ENCODE measurements at regions not wholly inside any gene's neighbourhood (a gene's known extent, or its start where the extent isn't known, plus 50 kb on each side); places are given as distances from the start of the nearest gene placed in this dataset.
"Not testable (repeated sequence)": the region's sequence is repeated elsewhere in the genome, so short reads cannot be mapped to it uniquely, and the experiment has no call there.

DNA sequence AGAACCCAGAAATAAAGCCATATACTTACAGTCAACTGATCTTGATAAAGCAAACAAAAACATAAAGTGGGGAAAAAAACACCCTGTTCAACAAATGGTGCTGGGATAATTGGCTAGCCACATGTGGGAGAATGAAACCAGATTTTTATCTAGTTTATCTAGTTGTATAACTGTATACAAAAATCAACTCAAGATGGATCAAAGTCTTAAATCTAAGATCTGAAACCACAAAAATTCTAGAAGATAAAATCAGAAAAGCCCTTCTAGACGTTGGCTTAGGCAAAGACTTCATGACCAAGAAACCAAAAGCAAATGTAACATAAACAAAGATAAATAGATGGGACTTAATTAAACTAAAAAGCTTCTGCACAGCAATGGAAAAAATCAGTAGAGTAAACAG lies 216.3 kb downstream of the MOXD1 start:
- not testable (repeated sequence) for TF ChIP-seq POLR2AphosphoS5 (IDR thresholded peaks at IDR 0.05; ENCODE audit: low read depth, low read length); GATA2 (CRISPR knock-in tag; IDR thresholded peaks at IDR 0.05); RFX5 (IDR thresholded peaks at IDR 0.05; ENCODE audit: low read length); YY1 (IDR thresholded peaks at IDR 0.05; ENCODE audit: low read depth); EP300 (IDR thresholded peaks at IDR 0.05; ENCODE audit: borderline replicate concordance in 1 of 2, low read depth in 1 of 2, low read length in 1 of 2); USF2 (IDR thresholded peaks at IDR 0.05; ENCODE audit: borderline replicate concordance, low read depth, low read length); TAF1 (IDR thresholded peaks at IDR 0.05; ENCODE audit: borderline replicate concordance, low read depth, low read length); JUND (IDR thresholded peaks at IDR 0.05)
- TF ChIP-seq, protein P1, sequence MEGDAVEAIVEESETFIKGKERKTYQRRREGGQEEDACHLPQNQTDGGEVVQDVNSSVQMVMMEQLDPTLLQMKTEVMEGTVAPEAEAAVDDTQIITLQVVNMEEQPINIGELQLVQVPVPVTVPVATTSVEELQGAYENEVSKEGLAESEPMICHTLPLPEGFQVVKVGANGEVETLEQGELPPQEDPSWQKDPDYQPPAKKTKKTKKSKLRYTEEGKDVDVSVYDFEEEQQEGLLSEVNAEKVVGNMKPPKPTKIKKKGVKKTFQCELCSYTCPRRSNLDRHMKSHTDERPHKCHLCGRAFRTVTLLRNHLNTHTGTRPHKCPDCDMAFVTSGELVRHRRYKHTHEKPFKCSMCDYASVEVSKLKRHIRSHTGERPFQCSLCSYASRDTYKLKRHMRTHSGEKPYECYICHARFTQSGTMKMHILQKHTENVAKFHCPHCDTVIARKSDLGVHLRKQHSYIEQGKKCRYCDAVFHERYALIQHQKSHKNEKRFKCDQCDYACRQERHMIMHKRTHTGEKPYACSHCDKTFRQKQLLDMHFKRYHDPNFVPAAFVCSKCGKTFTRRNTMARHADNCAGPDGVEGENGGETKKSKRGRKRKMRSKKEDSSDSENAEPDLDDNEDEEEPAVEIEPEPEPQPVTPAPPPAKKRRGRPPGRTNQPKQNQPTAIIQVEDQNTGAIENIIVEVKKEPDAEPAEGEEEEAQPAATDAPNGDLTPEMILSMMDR (IDR thresholded peaks at IDR 0.05) = not testable (repeated sequence)
- TF ChIP-seq, protein P2, sequence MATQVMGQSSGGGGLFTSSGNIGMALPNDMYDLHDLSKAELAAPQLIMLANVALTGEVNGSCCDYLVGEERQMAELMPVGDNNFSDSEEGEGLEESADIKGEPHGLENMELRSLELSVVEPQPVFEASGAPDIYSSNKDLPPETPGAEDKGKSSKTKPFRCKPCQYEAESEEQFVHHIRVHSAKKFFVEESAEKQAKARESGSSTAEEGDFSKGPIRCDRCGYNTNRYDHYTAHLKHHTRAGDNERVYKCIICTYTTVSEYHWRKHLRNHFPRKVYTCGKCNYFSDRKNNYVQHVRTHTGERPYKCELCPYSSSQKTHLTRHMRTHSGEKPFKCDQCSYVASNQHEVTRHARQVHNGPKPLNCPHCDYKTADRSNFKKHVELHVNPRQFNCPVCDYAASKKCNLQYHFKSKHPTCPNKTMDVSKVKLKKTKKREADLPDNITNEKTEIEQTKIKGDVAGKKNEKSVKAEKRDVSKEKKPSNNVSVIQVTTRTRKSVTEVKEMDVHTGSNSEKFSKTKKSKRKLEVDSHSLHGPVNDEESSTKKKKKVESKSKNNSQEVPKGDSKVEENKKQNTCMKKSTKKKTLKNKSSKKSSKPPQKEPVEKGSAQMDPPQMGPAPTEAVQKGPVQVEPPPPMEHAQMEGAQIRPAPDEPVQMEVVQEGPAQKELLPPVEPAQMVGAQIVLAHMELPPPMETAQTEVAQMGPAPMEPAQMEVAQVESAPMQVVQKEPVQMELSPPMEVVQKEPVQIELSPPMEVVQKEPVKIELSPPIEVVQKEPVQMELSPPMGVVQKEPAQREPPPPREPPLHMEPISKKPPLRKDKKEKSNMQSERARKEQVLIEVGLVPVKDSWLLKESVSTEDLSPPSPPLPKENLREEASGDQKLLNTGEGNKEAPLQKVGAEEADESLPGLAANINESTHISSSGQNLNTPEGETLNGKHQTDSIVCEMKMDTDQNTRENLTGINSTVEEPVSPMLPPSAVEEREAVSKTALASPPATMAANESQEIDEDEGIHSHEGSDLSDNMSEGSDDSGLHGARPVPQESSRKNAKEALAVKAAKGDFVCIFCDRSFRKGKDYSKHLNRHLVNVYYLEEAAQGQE (IDR thresholded peaks at IDR 0.05; ENCODE audit: low read depth, low read length) = not testable (repeated sequence)
- TF ChIP-seq, protein P3, sequence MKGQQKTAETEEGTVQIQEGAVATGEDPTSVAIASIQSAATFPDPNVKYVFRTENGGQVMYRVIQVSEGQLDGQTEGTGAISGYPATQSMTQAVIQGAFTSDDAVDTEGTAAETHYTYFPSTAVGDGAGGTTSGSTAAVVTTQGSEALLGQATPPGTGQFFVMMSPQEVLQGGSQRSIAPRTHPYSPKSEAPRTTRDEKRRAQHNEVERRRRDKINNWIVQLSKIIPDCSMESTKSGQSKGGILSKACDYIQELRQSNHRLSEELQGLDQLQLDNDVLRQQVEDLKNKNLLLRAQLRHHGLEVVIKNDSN (IDR thresholded peaks at IDR 0.05; ENCODE audit: borderline replicate concordance, low read depth) = not testable (repeated sequence)
- TF ChIP-seq, protein P4, sequence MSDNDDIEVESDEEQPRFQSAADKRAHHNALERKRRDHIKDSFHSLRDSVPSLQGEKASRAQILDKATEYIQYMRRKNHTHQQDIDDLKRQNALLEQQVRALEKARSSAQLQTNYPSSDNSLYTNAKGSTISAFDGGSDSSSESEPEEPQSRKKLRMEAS (IDR thresholded peaks at IDR 0.05; ENCODE audit: low read depth) = not testable (repeated sequence)

Data from SK-N-SH (cell line).